Activated naive CD4-positive, alpha-beta T cell treated with anti-CD3 and anti-CD28 coated beads for 36 hours (primary cell): ENCODE measurements at regions not wholly inside any gene's neighbourhood (a gene's known extent, or its start where the extent isn't known, plus 50 kb on each side); places are given as distances from the start of the nearest gene placed in this dataset.
"Not testable (repeated sequence)": the region's sequence is repeated elsewhere in the genome, so short reads cannot be mapped to it uniquely, and the experiment has no call there.

ENCODE experiments used
- CTCF ChIA-PET: fragments of 350-600 bp; sonication (Branson Sonifier 250); formaldehyde crosslinking; loops from one replicate; lab custom pipeline; 2021; ENCODE audit warnings: antibody characterized with exemption; lab: Charles Lee
- DNase-seq: peaks from one replicate; pipeline ENCODE4 v3.0.0-alpha.2; 2020
- H3K27ac Mint-ChIP-seq: one replicate; pipeline ENCODE4 v1.8.0; 2021; ENCODE audit warnings: mild to moderate bottlenecking, mixed read lengths
- H3K27me3 Mint-ChIP-seq: one replicate; pipeline ENCODE4 v1.8.0; 2021; ENCODE audit warnings: low read depth, mixed read lengths
- H3K36me3 Mint-ChIP-seq: one replicate; pipeline ENCODE4 v1.8.0; 2021; ENCODE audit warnings: low read depth, mixed read lengths
- H3K4me1 Mint-ChIP-seq: one replicate; pipeline ENCODE4 v1.8.0; 2021; ENCODE audit warnings: low read depth, mixed read lengths
- H3K4me3 Mint-ChIP-seq: one replicate; pipeline ENCODE4 v1.8.0; 2021; ENCODE audit warnings: mild to moderate bottlenecking, moderate library complexity, mixed read lengths
- H3K9me3 Mint-ChIP-seq: one replicate; pipeline ENCODE4 v1.8.0; 2021; ENCODE audit warnings: mixed read lengths
- intact Hi-C: fragments of 100-400 bp; cut with micrococcal nuclease; formaldehyde crosslinking; loops from one replicate; pipeline ENCODE4 v1.15.1; 2023

- CTCF ChIA-PET, result no interaction called here
- H3K9me3 Mint-ChIP-seq, result no peaks in the 10 kb centered on the region
- H3K27me3 Mint-ChIP-seq, result peaks cover 2% of the 10 kb centered on the region
Measured at GRCh38 chr14:58907803-58908202, 270.0 kb downstream of the DACT1 start.

DNA sequence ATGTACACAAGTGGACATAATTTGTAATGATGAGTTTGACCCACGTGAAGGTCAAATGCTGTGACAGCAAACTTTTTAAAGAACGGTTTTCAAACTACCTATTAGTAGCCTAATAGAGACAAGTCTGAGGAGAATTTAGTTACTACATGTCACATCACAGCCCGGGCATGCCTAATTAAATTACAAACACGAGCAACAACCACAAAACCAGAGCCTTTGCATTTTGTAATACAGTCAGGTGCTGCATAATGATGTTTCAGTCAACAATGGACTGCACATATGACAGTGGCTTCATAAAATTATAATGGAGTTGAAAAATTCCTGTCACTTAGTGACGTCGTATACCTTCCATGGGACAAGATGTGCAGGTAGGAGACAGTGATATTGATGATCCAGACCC, 274.5 kb downstream of the DACT1 start:
- H3K9me3 Mint-ChIP-seq, result no peaks in the 10 kb centered on the region
- DNase-seq, result no peak
- H3K27me3 Mint-ChIP-seq, result no peaks in the 10 kb centered on the region
- H3K4me3 Mint-ChIP-seq, result no peak overlapping the region
- H3K36me3 Mint-ChIP-seq, result no peaks in the 10 kb centered on the region
- no peaks in the 10 kb centered on the region for H3K4me1 Mint-ChIP-seq
- CTCF ChIA-PET, result interaction anchor here (1.0 kb wide), 1 partner anchor 28 kb away, joined by 3 read pairs; no protein-coding TSS in a partner anchor
- intact Hi-C loops, result no loop called here
- no peak overlapping the region for H3K27ac Mint-ChIP-seq

More at GRCh38 chr14:58907803-58908202, 270.0 kb downstream of the DACT1 start:
- intact Hi-C loops, result no loop called here
- Mint-ChIP-seq H3K36me3 (no peaks in the 10 kb centered on the region), H3K4me1 (no peaks in the 10 kb centered on the region), H3K4me3 (no peak overlapping the region), H3K27ac (no peak overlapping the region)
- no peak for DNase-seq

DNA sequence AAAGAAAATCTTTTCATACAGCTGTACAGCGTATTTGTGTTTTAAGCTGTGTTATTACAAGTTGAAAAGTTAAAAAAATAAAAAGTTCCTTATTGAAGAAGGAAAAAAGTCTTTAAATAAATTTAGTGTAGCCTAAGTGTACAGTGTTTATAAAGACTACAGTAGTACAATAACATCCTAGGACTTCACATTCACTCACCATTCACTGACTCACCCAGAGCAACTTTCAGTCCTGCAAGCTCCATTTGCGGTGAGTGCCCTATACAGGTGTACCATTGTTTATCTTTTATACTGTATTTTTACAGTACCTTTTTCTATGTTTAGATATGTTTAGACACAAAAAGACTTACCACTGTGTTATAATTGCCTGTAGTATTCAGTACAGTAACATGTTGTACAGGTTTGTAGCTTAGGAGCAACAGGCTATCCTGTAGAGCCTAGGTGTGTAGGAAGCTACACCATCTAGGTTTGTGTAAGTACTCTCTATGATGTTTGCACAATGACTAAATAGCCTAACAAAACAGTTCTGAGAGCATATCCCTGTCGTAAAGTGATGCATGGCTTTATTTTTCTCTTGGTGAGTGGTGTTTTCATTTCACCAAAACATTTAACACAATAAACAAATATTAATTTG, 275.2 kb downstream of the DACT1 start:
- no peak for DNase-seq
- H3K9me3 Mint-ChIP-seq, result no peaks in the 10 kb centered on the region
- H3K36me3 Mint-ChIP-seq, result no peaks in the 10 kb centered on the region
- H3K27me3 Mint-ChIP-seq, result no peaks in the 10 kb centered on the region
- intact Hi-C loops, result no loop called here
- no peaks in the 10 kb centered on the region for H3K4me1 Mint-ChIP-seq
- H3K27ac Mint-ChIP-seq, result no peak overlapping the region
- H3K4me3 Mint-ChIP-seq, result no peak overlapping the region
- CTCF ChIA-PET, result interaction anchor here (1.0 kb wide), 1 partner anchor 28 kb away, joined by 3 read pairs; no protein-coding TSS in a partner anchor

DNA sequence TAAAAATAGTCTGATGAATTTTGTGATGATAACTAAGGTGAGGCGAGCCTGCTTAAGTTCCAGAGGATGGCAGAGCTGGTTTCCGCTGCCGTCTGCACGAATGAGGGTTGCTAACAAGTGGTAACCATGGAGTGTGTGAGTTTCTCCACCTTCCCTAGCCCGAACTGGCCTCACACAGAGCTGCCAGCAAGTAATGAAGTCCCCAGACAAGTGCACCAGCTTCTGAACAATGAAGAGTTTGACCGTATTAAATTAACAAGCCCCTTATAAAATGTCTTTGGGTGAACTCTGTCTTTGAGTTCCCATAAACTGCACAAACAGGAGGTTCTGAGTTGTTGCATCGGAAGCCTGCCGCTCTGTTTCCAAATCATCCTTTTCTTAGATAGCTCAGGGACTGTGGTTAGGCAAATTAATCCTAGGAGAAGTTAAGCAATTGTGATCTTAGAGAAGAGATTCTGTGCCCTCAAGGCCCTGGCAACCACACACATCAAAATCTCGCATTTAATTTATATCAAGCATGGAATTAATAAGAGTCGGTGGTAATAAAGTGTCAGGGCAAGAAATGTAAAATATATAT, 274.1 kb upstream of the DAAM1 start:
- no peaks in the 10 kb centered on the region for H3K36me3 Mint-ChIP-seq
- intact Hi-C loops, result no loop called here
- CTCF ChIA-PET, result interaction anchor here (0.7 kb wide), 1 partner anchor 27 kb away, joined by 3 read pairs; no protein-coding TSS in a partner anchor

GRCh38 chr14:58915646-58916045, 272.8 kb upstream of the DAAM1 start:
- Mint-ChIP-seq H3K9me3 (no peaks in the 10 kb centered on the region), H3K27ac (no peak overlapping the region), H3K4me3 (no peak overlapping the region), H3K36me3 (no peaks in the 10 kb centered on the region), H3K27me3 (no peaks in the 10 kb centered on the region), H3K4me1 (no peaks in the 10 kb centered on the region)
- DNase-seq, result no peak
- CTCF ChIA-PET, result no interaction called here
- intact Hi-C loops, result no loop called here

More for the DNA sequence above, 274.1 kb upstream of the DAAM1 start:
- H3K4me1 Mint-ChIP-seq, result no peaks in the 10 kb centered on the region
- H3K27ac Mint-ChIP-seq, result no peak overlapping the region
- H3K9me3 Mint-ChIP-seq, result no peaks in the 10 kb centered on the region
- H3K4me3 Mint-ChIP-seq, result no peak overlapping the region
- DNase-seq, result no peak
- H3K27me3 Mint-ChIP-seq, result no peaks in the 10 kb centered on the region

DNA sequence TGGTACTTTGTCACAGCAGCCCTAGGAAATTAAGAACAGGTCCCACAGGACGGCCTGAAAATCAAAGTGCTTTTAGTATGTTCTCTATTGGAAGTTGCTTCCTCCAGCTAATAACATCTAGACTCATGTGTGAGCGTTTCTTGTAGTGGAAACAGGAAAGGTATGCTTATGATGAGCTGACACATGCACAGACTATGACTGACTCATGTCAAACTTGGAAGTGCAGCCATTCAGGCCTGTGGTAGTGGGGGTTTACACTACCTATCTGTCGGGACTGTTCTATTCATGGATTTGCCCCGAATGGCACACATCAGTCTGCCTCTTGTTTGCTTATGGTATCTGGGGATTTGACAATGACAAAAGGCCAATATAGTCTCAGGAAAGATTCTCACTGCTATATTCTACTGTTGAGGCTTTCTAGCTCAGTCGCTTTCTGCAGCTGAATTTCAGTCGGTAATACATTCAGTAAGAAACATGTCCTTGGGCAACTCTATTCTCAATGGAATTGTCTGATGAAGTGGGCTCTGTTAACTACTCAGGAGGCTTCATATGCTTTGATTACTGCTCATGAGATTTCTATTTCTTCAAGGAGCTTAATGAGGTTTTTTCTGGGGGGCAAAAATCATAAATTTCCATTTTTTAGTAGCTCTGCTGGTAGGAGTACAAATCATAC, 270.3 kb upstream of the DAAM1 start:
- Mint-ChIP-seq H3K9me3 (no peaks in the 10 kb centered on the region), H3K27me3 (no peaks in the 10 kb centered on the region), H3K4me1 (no peaks in the 10 kb centered on the region), H3K36me3 (no peaks in the 10 kb centered on the region), H3K27ac (no peak overlapping the region), H3K4me3 (no peak overlapping the region)
- intact Hi-C loops, result no loop called here
- CTCF ChIA-PET, result no interaction called here
- no peak for DNase-seq

DNA sequence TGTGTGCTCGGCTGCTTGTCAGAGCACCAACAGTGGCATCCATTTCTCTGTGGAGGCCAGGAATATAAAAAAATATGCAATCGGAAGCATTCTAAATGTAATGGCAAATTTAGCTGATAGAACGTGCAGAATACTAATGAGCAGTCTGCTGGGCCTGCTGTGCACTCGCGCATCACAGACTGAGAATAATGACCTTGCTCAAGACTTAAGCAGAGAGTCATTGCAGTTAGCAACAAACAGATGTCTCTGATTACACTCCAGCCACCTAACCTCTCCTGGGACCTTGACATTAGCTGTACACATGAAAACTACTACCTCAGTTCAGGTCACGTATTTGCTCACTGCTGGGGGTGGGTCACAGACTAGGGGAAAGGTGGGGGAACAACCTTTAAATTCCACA, 269.2 kb upstream of the DAAM1 start:
- H3K27ac Mint-ChIP-seq, result no peak overlapping the region
- no peak overlapping the region for H3K4me3 Mint-ChIP-seq
- CTCF ChIA-PET, result no interaction called here
- H3K36me3 Mint-ChIP-seq, result no peaks in the 10 kb centered on the region
- no peak for DNase-seq
- H3K9me3 Mint-ChIP-seq, result no peaks in the 10 kb centered on the region
- no peaks in the 10 kb centered on the region for H3K27me3 Mint-ChIP-seq
- H3K4me1 Mint-ChIP-seq, result no peaks in the 10 kb centered on the region
- intact Hi-C loops, result no loop called here

- Mint-ChIP-seq H3K27me3 (no peaks in the 10 kb centered on the region), H3K4me1 (no peaks in the 10 kb centered on the region), H3K36me3 (no peaks in the 10 kb centered on the region), H3K9me3 (no peaks in the 10 kb centered on the region), H3K27ac (no peak overlapping the region), H3K4me3 (no peak overlapping the region)
- no peak for DNase-seq
- intact Hi-C loops, result no loop called here
- CTCF ChIA-PET, result no interaction called here
Measured at GRCh38 chr14:58920230-58920629, 268.2 kb upstream of the DAAM1 start.

DNA sequence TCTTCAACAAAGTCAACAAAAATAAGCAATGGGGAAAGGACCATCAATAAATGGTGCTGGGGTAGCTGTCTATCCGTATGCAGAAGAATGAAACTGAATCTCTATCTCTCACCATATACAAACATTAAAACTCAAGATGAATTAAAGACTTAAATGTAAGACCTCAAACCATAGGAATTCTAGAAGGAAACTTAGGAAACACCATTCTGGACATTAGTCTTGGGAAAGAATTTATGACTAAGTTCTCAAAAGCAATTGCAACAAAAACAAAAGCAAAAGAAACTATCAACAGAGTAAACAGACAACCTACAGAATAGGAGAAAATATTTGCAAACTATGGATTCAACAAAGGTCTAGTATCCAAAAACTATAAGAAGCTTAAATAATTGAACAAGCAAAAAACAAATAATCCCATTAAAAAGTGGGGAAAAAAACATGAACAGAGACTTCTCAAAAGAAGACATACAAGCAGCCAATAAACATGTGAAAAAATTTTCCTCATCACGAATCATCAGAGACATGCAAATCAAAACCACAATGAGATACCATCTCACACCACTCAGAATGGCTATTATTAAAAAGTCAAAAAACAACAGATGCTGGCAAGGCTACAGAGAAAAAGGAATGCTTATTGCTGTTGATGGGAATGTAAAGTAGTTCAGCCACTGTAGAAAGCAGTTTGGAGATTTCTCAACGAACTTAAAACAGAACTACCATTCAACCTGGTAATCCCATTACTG, 266.1 kb upstream of the DAAM1 start:
- CTCF ChIA-PET, H3K27me3 Mint-ChIP-seq, DNase-seq, H3K9me3 Mint-ChIP-seq, intact Hi-C loops, H3K27ac Mint-ChIP-seq, H3K4me3 Mint-ChIP-seq, H3K36me3 Mint-ChIP-seq, H3K4me1 Mint-ChIP-seq: not testable (repeated sequence)

- intact Hi-C loops, result no loop called here
- Mint-ChIP-seq H3K36me3 (no peaks in the 10 kb centered on the region), H3K4me1 (no peaks in the 10 kb centered on the region), H3K4me3 (no peak overlapping the region), H3K27ac (no peak overlapping the region), H3K27me3 (no peaks in the 10 kb centered on the region), H3K9me3 (no peaks in the 10 kb centered on the region)
- DNase-seq, result no peak
- CTCF ChIA-PET, result no interaction called here
Measured at GRCh38 chr14:58923751-58924405, 264.6 kb upstream of the DAAM1 start.

DNA sequence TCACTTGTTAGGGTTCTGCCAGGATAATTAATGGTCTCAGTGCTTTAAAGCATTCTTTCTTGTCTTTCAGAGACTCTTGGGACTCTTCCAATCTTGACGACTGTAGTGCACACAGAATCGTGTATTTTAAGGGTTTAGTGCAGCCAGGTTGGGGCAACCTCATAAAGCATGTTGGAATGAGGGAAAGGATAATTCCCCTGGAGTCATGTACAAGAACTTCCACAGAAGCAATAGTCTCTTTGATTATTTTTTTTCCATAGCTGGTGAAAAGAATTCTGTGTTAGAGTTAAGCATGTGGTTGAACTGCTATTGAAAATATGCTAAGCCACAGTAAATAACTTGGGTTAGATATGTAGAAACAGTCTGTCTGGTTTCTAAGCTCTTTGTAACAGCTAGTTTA, 246.8 kb upstream of the DAAM1 start:
- peaks cover 6% of the 10 kb centered on the region for H3K9me3 Mint-ChIP-seq
- intact Hi-C loops, result no loop called here
- no peak overlapping the region for H3K27ac Mint-ChIP-seq
- DNase-seq, result no peak
- H3K36me3 Mint-ChIP-seq, result no peaks in the 10 kb centered on the region
- no peaks in the 10 kb centered on the region for H3K4me1 Mint-ChIP-seq
- H3K4me3 Mint-ChIP-seq, result no peak overlapping the region
- H3K27me3 Mint-ChIP-seq, result peaks cover 19% of the 10 kb centered on the region
- CTCF ChIA-PET, result no interaction called here

GRCh38 chr14:58942516-58942915, 246.0 kb upstream of the DAAM1 start:
- intact Hi-C loops, result no loop called here
- no peak for DNase-seq
- H3K27ac Mint-ChIP-seq, result no peak overlapping the region
- H3K9me3 Mint-ChIP-seq, result no peaks in the 10 kb centered on the region
- no peak overlapping the region for H3K4me3 Mint-ChIP-seq
- H3K36me3 Mint-ChIP-seq, result no peaks in the 10 kb centered on the region
- peaks cover 19% of the 10 kb centered on the region for H3K27me3 Mint-ChIP-seq
- CTCF ChIA-PET, result interaction anchor here (1.0 kb wide), 1 partner anchor 13 kb away, joined by 3 read pairs; no protein-coding TSS in a partner anchor
- H3K4me1 Mint-ChIP-seq, result no peaks in the 10 kb centered on the region
